ENCODE measurements at regions not wholly inside any gene's neighbourhood (a gene's known extent, or its start where the extent isn't known, plus 50 kb on each side); places are given as distances from the start of the nearest gene placed in this dataset.

GRCh38 chr10:78599122-78599853 lies 469.5 kb upstream of the ZMIZ1 start:
- no peaks in the 10 kb centered on the region for H3K27me3 ChIP-seq (ENCODE audit: insufficient read depth, poor library complexity, severe bottlenecking)
- H3K4me1 ChIP-seq (ENCODE audit: insufficient read depth, poor library complexity, severe bottlenecking): no peaks in the 10 kb centered on the region
- no peaks in the 10 kb centered on the region for H3K9me3 ChIP-seq (ENCODE audit: severe bottlenecking)
- TF ChIP-seq, protein P1, sequence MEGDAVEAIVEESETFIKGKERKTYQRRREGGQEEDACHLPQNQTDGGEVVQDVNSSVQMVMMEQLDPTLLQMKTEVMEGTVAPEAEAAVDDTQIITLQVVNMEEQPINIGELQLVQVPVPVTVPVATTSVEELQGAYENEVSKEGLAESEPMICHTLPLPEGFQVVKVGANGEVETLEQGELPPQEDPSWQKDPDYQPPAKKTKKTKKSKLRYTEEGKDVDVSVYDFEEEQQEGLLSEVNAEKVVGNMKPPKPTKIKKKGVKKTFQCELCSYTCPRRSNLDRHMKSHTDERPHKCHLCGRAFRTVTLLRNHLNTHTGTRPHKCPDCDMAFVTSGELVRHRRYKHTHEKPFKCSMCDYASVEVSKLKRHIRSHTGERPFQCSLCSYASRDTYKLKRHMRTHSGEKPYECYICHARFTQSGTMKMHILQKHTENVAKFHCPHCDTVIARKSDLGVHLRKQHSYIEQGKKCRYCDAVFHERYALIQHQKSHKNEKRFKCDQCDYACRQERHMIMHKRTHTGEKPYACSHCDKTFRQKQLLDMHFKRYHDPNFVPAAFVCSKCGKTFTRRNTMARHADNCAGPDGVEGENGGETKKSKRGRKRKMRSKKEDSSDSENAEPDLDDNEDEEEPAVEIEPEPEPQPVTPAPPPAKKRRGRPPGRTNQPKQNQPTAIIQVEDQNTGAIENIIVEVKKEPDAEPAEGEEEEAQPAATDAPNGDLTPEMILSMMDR (IDR thresholded peaks at IDR 0.05; ENCODE audit: poor library complexity, severe bottlenecking): no peak
- no peak for ATAC-seq (ENCODE audit: low read depth)
- no peaks in the 10 kb centered on the region for H3K36me3 ChIP-seq (ENCODE audit: low read depth)
- no peak for DNase-seq (ENCODE audit: low spot score)
- H3K4me3 ChIP-seq (ENCODE audit: severe bottlenecking): no peak overlapping the region
- no peak overlapping the region for H3K27ac ChIP-seq (ENCODE audit: poor library complexity, severe bottlenecking)

DNA sequence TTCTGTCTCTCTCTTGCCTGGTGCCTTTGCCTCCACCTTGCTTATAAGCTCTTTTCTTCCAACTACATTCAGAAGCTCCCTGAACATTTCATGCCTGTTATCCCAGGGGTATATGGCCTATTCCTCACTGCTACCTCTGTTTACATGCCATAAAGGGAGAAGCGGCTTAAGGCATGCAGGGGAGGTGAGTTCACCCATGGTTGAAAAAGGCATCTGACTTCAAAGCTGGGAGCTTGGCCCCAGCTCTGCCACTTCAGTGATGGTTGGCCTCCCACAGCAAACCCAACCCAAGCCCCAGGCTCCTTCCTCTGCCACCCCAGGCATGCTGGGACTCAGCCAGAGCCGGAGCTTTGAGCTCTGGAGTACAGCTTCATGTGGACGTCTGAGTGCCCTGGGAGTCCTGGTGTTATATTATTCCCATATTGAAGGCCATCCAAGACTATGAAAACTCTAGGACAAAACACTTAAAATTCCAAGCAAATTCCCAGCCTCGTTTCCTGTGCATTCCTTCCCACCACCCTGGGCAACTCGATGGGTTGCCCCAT lies 468.6 kb upstream of the ZMIZ1 start:
- Histone ChIP-seq H3K27ac (ENCODE audit: poor library complexity, severe bottlenecking) (no peak overlapping the region), H3K36me3 (ENCODE audit: low read depth) (no peaks in the 10 kb centered on the region), H3K27me3 (ENCODE audit: insufficient read depth, poor library complexity, severe bottlenecking) (no peaks in the 10 kb centered on the region), H3K4me1 (ENCODE audit: insufficient read depth, poor library complexity, severe bottlenecking) (no peaks in the 10 kb centered on the region), H3K9me3 (ENCODE audit: severe bottlenecking) (no peaks in the 10 kb centered on the region), H3K4me3 (ENCODE audit: severe bottlenecking) (no peak overlapping the region)
- ATAC-seq (ENCODE audit: low read depth) (no peak), DNase-seq (ENCODE audit: low spot score) (no peak)
- TF ChIP-seq, protein P1 (IDR thresholded peaks at IDR 0.05; ENCODE audit: poor library complexity, severe bottlenecking): no peak

GRCh38 chr10:78600740-78601139 lies 468.0 kb upstream of the ZMIZ1 start:
- no peak for DNase-seq (ENCODE audit: low spot score)
- Histone ChIP-seq H3K4me3 (ENCODE audit: severe bottlenecking) (no peak overlapping the region), H3K36me3 (ENCODE audit: low read depth) (no peaks in the 10 kb centered on the region), H3K9me3 (ENCODE audit: severe bottlenecking) (no peaks in the 10 kb centered on the region), H3K4me1 (ENCODE audit: insufficient read depth, poor library complexity, severe bottlenecking) (no peaks in the 10 kb centered on the region), H3K27ac (ENCODE audit: poor library complexity, severe bottlenecking) (no peak overlapping the region), H3K27me3 (ENCODE audit: insufficient read depth, poor library complexity, severe bottlenecking) (no peaks in the 10 kb centered on the region)
- TF ChIP-seq, protein P1 (IDR thresholded peaks at IDR 0.05; ENCODE audit: poor library complexity, severe bottlenecking): no peak
- no peak for ATAC-seq (ENCODE audit: low read depth)

GRCh38 chr10:78602201-78602932 lies 466.4 kb upstream of the ZMIZ1 start:
- H3K4me1 ChIP-seq (ENCODE audit: insufficient read depth, poor library complexity, severe bottlenecking): no peaks in the 10 kb centered on the region
- no peak for ATAC-seq (ENCODE audit: low read depth)
- H3K27me3 ChIP-seq (ENCODE audit: insufficient read depth, poor library complexity, severe bottlenecking): no peaks in the 10 kb centered on the region
- TF ChIP-seq, protein P1 (IDR thresholded peaks at IDR 0.05; ENCODE audit: poor library complexity, severe bottlenecking): no peak
- H3K36me3 ChIP-seq (ENCODE audit: low read depth): no peaks in the 10 kb centered on the region
- no peaks in the 10 kb centered on the region for H3K9me3 ChIP-seq (ENCODE audit: severe bottlenecking)
- DNase-seq (ENCODE audit: low spot score): no peak
- no peak overlapping the region for H3K27ac ChIP-seq (ENCODE audit: poor library complexity, severe bottlenecking)
- H3K4me3 ChIP-seq (ENCODE audit: severe bottlenecking): no peak overlapping the region
